Activated T-cell treated with anti-CD3 and anti-CD28 coated beads, Interleukin-2, amount 50 U/mL, for 24 hours (primary cell): ENCODE measurements at regions not wholly inside any gene's neighbourhood (a gene's known extent, or its start where the extent isn't known, plus 50 kb on each side); places are given as distances from the start of the nearest gene placed in this dataset.
"Not testable (repeated sequence)": the region's sequence is repeated elsewhere in the genome, so short reads cannot be mapped to it uniquely, and the experiment has no call there.

Source experiments
- DNase-seq: peaks from one replicate; pipeline ENCODE4 v3.0.0-alpha.2; 2020
- H3K27ac Mint-ChIP-seq: 2 replicates; pipeline ENCODE4 v1.8.0; 2020; ENCODE audit warnings: mild to moderate bottlenecking, mixed read lengths
- H3K27me3 Mint-ChIP-seq: 2 replicates; pipeline ENCODE4 v1.8.0; 2020; ENCODE audit warnings: mixed read lengths
- H3K36me3 Mint-ChIP-seq: 2 replicates; pipeline ENCODE4 v1.8.0; 2020; ENCODE audit warnings: low read depth, mixed read lengths
- H3K4me1 Mint-ChIP-seq: 2 replicates; pipeline ENCODE4 v1.8.0; 2020; ENCODE audit warnings: low read depth, mixed read lengths
- H3K4me3 Mint-ChIP-seq: 2 replicates; pipeline ENCODE4 v1.8.0; 2020; ENCODE audit warnings: mild to moderate bottlenecking, moderate library complexity, mixed read lengths
- H3K9me3 Mint-ChIP-seq: 2 replicates; pipeline ENCODE4 v1.8.0; 2020; ENCODE audit warnings: mixed read lengths

GRCh38 chr10:64385355-64385754, 864.2 kb downstream of the REEP3 start:
- no peaks in the 10 kb centered on the region for H3K27me3 Mint-ChIP-seq
- no peaks in the 10 kb centered on the region for H3K36me3 Mint-ChIP-seq
- H3K4me1 Mint-ChIP-seq, result no peaks in the 10 kb centered on the region
- H3K27ac Mint-ChIP-seq, result no peak overlapping the region
- peaks cover 10% of the 10 kb centered on the region for H3K9me3 Mint-ChIP-seq
- DNase-seq, result no peak
- H3K4me3 Mint-ChIP-seq, result no peak overlapping the region

- Mint-ChIP-seq H3K4me1 (no peaks in the 10 kb centered on the region), H3K36me3 (no peaks in the 10 kb centered on the region), H3K27ac (no peak overlapping the region), H3K4me3 (no peak overlapping the region), H3K27me3 (no peaks in the 10 kb centered on the region), H3K9me3 (peaks cover 2% of the 10 kb centered on the region)
- DNase-seq, result no peak
Measured at GRCh38 chr10:64394744-64395143, 873.5 kb downstream of the REEP3 start.

GRCh38 chr10:64396105-64396708, 875.0 kb downstream of the REEP3 start:
- Mint-ChIP-seq H3K27ac (no peak overlapping the region), H3K27me3 (no peaks in the 10 kb centered on the region), H3K9me3 (peaks cover 7% of the 10 kb centered on the region), H3K36me3 (no peaks in the 10 kb centered on the region), H3K4me3 (no peak overlapping the region), H3K4me1 (no peaks in the 10 kb centered on the region)
- no peak for DNase-seq

- Mint-ChIP-seq H3K36me3 (no peaks in the 10 kb centered on the region), H3K9me3 (peaks cover 7% of the 10 kb centered on the region), H3K4me3 (no peak overlapping the region), H3K4me1 (no peaks in the 10 kb centered on the region), H3K27me3 (no peaks in the 10 kb centered on the region), H3K27ac (no peak overlapping the region)
- DNase-seq, result no peak
Measured at GRCh38 chr10:64397125-64397524, 875.9 kb downstream of the REEP3 start.

GRCh38 chr10:64408391-64409183, 887.4 kb downstream of the REEP3 start:
- no peak for DNase-seq
- H3K27ac Mint-ChIP-seq, result no peak overlapping the region
- H3K27me3 Mint-ChIP-seq, result no peaks in the 10 kb centered on the region
- H3K36me3 Mint-ChIP-seq, result no peaks in the 10 kb centered on the region
- H3K9me3 Mint-ChIP-seq, result peaks cover 2% of the 10 kb centered on the region
- H3K4me1 Mint-ChIP-seq, result no peaks in the 10 kb centered on the region
- no peak overlapping the region for H3K4me3 Mint-ChIP-seq

GRCh38 chr10:64409349-64409748, 888.1 kb downstream of the REEP3 start:
- Mint-ChIP-seq H3K27ac (no peak overlapping the region), H3K36me3 (no peaks in the 10 kb centered on the region), H3K27me3 (no peaks in the 10 kb centered on the region), H3K9me3 (peaks cover 2% of the 10 kb centered on the region), H3K4me3 (no peak overlapping the region), H3K4me1 (no peaks in the 10 kb centered on the region)
- DNase-seq, result no peak

- H3K9me3 Mint-ChIP-seq, result peaks cover 2% of the 10 kb centered on the region
- no peak overlapping the region for H3K4me3 Mint-ChIP-seq
- H3K4me1 Mint-ChIP-seq, result no peaks in the 10 kb centered on the region
Measured at GRCh38 chr10:64416011-64416410, 894.8 kb downstream of the REEP3 start.

GRCh38 chr10:64419461-64419860, 898.3 kb downstream of the REEP3 start:
- Mint-ChIP-seq H3K9me3 (peaks cover 4% of the 10 kb centered on the region), H3K4me3 (no peak overlapping the region), H3K36me3 (no peaks in the 10 kb centered on the region), H3K27ac (no peak overlapping the region), H3K27me3 (no peaks in the 10 kb centered on the region), H3K4me1 (no peaks in the 10 kb centered on the region)
- DNase-seq, result no peak

More at GRCh38 chr10:64416011-64416410, 894.8 kb downstream of the REEP3 start:
- H3K27ac Mint-ChIP-seq, result no peak overlapping the region
- no peak for DNase-seq
- no peaks in the 10 kb centered on the region for H3K36me3 Mint-ChIP-seq
- H3K27me3 Mint-ChIP-seq, result no peaks in the 10 kb centered on the region

- DNase-seq, result no peak
- H3K27ac Mint-ChIP-seq, result no peak overlapping the region
- H3K4me3 Mint-ChIP-seq, result no peak overlapping the region
- H3K27me3 Mint-ChIP-seq, result no peaks in the 10 kb centered on the region
- H3K9me3 Mint-ChIP-seq, result peaks cover 3% of the 10 kb centered on the region
- H3K36me3 Mint-ChIP-seq, result no peaks in the 10 kb centered on the region
- no peaks in the 10 kb centered on the region for H3K4me1 Mint-ChIP-seq
Measured at GRCh38 chr10:64426745-64427144, 905.5 kb downstream of the REEP3 start.

- Mint-ChIP-seq H3K9me3 (peaks cover 10% of the 10 kb centered on the region), H3K27ac (no peak overlapping the region), H3K27me3 (no peaks in the 10 kb centered on the region), H3K36me3 (no peaks in the 10 kb centered on the region), H3K4me1 (no peaks in the 10 kb centered on the region), H3K4me3 (no peak overlapping the region)
- DNase-seq, result no peak
Measured at GRCh38 chr10:64430690-64431323, 909.6 kb downstream of the REEP3 start.

GRCh38 chr10:64441872-64442271, 920.7 kb downstream of the REEP3 start:
- not testable (repeated sequence) for H3K27me3 Mint-ChIP-seq, DNase-seq, H3K4me3 Mint-ChIP-seq, H3K27ac Mint-ChIP-seq, H3K9me3 Mint-ChIP-seq, H3K4me1 Mint-ChIP-seq, H3K36me3 Mint-ChIP-seq

GRCh38 chr10:64444163-64444562, 923.0 kb downstream of the REEP3 start:
- no peak overlapping the region for H3K4me3 Mint-ChIP-seq
- H3K4me1 Mint-ChIP-seq, result no peaks in the 10 kb centered on the region
- H3K36me3 Mint-ChIP-seq, result no peaks in the 10 kb centered on the region
- H3K27me3 Mint-ChIP-seq, result no peaks in the 10 kb centered on the region
- peaks cover 3% of the 10 kb centered on the region for H3K9me3 Mint-ChIP-seq
- no peak overlapping the region for H3K27ac Mint-ChIP-seq
- DNase-seq, result no peak

GRCh38 chr10:64444564-64444963, 923.4 kb downstream of the REEP3 start:
- Mint-ChIP-seq H3K36me3 (no peaks in the 10 kb centered on the region), H3K4me1 (no peaks in the 10 kb centered on the region), H3K4me3 (no peak overlapping the region), H3K27ac (no peak overlapping the region), H3K9me3 (peaks cover 3% of the 10 kb centered on the region), H3K27me3 (no peaks in the 10 kb centered on the region)
- no peak for DNase-seq

GRCh38 chr10:64449603-64450002, 928.4 kb downstream of the REEP3 start:
- Mint-ChIP-seq H3K9me3 (no peaks in the 10 kb centered on the region), H3K27me3 (no peaks in the 10 kb centered on the region), H3K4me3 (no peak overlapping the region), H3K36me3 (no peaks in the 10 kb centered on the region), H3K27ac (no peak overlapping the region), H3K4me1 (no peaks in the 10 kb centered on the region)
- DNase-seq, result no peak

GRCh38 chr10:64450312-64450711, 929.1 kb downstream of the REEP3 start:
- no peaks in the 10 kb centered on the region for H3K36me3 Mint-ChIP-seq
- no peaks in the 10 kb centered on the region for H3K9me3 Mint-ChIP-seq
- H3K27me3 Mint-ChIP-seq, result no peaks in the 10 kb centered on the region
- no peaks in the 10 kb centered on the region for H3K4me1 Mint-ChIP-seq
- no peak overlapping the region for H3K4me3 Mint-ChIP-seq
- H3K27ac Mint-ChIP-seq, result no peak overlapping the region
- DNase-seq, result no peak
